Panc1 (cell line): ENCODE measurements at regions not wholly inside any gene's neighbourhood (a gene's known extent, or its start where the extent isn't known, plus 50 kb on each side); places are given as distances from the start of the nearest gene placed in this dataset.

ENCODE experiments used
- ATAC-seq: fragments of 200-7000 bp; cut with Tn5 transposase; 2 replicates; pipeline ENCODE4 v1.9.1; 2020; ENCODE audit warnings: mild to moderate bottlenecking, moderate library complexity
- BruUV-seq: library from RNA; stranded (reverse); fragments of 400-500 nt; replicated peaks from 2 replicates; lab custom pipeline; 2021; lab: Mats Ljungman, UMichigan
- CTCF ChIA-PET: fragments of 300-600 bp; sonication (Branson Sonifier 250); formaldehyde crosslinking; loops from one replicate; lab custom pipeline; 2022; ENCODE audit warnings: antibody characterized with exemption; lab: Charles Lee
- POLR2A ChIA-PET: fragments of 300-600 bp; sonication (Branson Sonifier 250); formaldehyde crosslinking; loops from one replicate; lab custom pipeline; 2022; ENCODE audit warnings: antibody characterized with exemption; lab: Charles Lee
- DNase-seq: peaks from one replicate; pipeline ENCODE4 v3.0.0-alpha.2; 2010; ENCODE audit warnings: low read depth, low spot score
- H3K27ac ChIP-seq: 2 replicates; pipeline ENCODE4 v1.5.1; 2011; ENCODE audit warnings: mild to moderate bottlenecking, low read length, inconsistent platforms
- H3K27me3 ChIP-seq: fragments of 200-500 bp; sonication (Bioruptor generic); 2 replicates; pipeline ENCODE4 v1.6.0; 2014; ENCODE audit warnings: low read length, inconsistent platforms; ENCODE audit not compliant: control insufficient read depth, insufficient read depth
- H3K36me3 ChIP-seq: fragments of 200-500 bp; sonication (Bioruptor generic); 2 replicates; pipeline ENCODE4 v1.5.1; 2014; ENCODE audit warnings: inconsistent platforms, mild to moderate bottlenecking, low read length, moderate library complexity; ENCODE audit not compliant: control insufficient read depth, insufficient read depth
- H3K4me1 ChIP-seq: 2 replicates; pipeline ENCODE4 v1.5.1; 2011; ENCODE audit warnings: inconsistent platforms, mild to moderate bottlenecking, low read length, moderate library complexity; ENCODE audit not compliant: control insufficient read depth, insufficient read depth
- H3K4me3 ChIP-seq, 2 experiments: 2 replicates each; pipeline ENCODE4 v1.5.1; 2011 to 2012; ENCODE audit warnings: low read depth in 2 of 2, low read length in 2 of 2, mild to moderate bottlenecking in 2 of 2, inconsistent platforms in 1 of 2, moderate library complexity in 1 of 2
- H3K9me3 ChIP-seq: fragments of 200-500 bp; sonication (Bioruptor generic); 2 replicates; pipeline ENCODE4 v1.5.1; 2014; ENCODE audit warnings: low read depth, mild to moderate bottlenecking, inconsistent platforms, low read length, moderate library complexity; ENCODE audit not compliant: control insufficient read depth, insufficient read depth
- POLR2AphosphoS5 ChIP-seq: IDR thresholded peaks from 2 replicates; pipeline ENCODE4 v1.6.1; 2012; ENCODE audit warnings: mild to moderate bottlenecking, low read depth, low read length, moderate library complexity
- SIN3A ChIP-seq: IDR thresholded peaks from 2 replicates; pipeline ENCODE4 v1.6.1; 2012; ENCODE audit warnings: low read depth, mild to moderate bottlenecking, low read length, moderate library complexity, borderline replicate concordance; ENCODE audit not compliant: insufficient read depth
- TCF7L2 ChIP-seq: IDR thresholded peaks from 2 replicates; pipeline ENCODE4 v1.6.1; 2011; ENCODE audit warnings: mild to moderate bottlenecking, low read depth, low read length, inconsistent platforms
- in situ Hi-C: cut with HindIII; loops from 2 replicates; pipeline ENCODE4 v1.10.0; 2016; ENCODE audit warnings: low sequenced_read_pairs, low pct_unique_long_range_greater_than_20kb
- intact Hi-C: fragments of 100-400 bp; cut with micrococcal nuclease; formaldehyde crosslinking; loops from one replicate; pipeline ENCODE4 v1.10.0; 2022; ENCODE audit not compliant: unreplicated experiment
- TF ChIP-seq, protein P1 (sequence below), 2 experiments: IDR thresholded peaks; 2 replicates each; pipeline ENCODE4 v1.6.1; 2011 to 2012; ENCODE audit warnings: low read depth in 2 of 2, control low read depth in 1 of 2, low read length in 1 of 2, mild to moderate bottlenecking in 1 of 2, moderate library complexity in 1 of 2; ENCODE audit not compliant: insufficient read depth in 1 of 2
- TF ChIP-seq, protein P2 (sequence below): fragments of 450-650 bp; IDR thresholded peaks from 2 replicates; pipeline ENCODE4 v1.5.1; 2017; ENCODE audit warnings: mild to moderate bottlenecking

DNA sequence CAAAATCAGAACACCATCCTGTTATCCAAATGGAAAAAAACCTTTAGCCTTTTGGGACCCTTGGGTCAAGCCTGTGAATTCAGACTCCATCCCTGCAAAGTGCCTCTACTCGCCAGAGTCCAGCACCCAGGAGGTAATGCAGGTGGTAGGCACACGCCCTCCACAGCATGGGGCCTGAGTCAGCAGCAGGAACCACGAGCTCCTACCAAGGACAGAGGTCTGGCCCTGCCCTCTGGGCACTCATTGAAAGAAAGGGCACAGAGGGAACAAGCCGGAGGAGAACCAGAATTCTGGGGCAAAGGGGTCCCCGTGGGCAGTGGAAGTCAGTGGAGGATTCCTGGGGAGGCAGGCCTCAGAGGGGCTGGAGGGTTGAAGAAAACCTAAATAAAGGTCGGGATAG is 438.1 kb downstream of the NPHP4 start:
- Histone ChIP-seq H3K4me1 (no peaks in the 10 kb centered on the region), H3K4me3 (no peak overlapping the region), H3K27me3 (0 out of 2 replicates have a peak, but pooled peaks cover 3% of the 10 kb centered on the region), H3K36me3 (no peaks in the 10 kb centered on the region), H3K9me3 (no peaks in the 10 kb centered on the region), H3K27ac (no peak overlapping the region)
- intact Hi-C loops (no loop called here), in situ Hi-C loops (no loop called here)
- TF ChIP-seq, protein P1, sequence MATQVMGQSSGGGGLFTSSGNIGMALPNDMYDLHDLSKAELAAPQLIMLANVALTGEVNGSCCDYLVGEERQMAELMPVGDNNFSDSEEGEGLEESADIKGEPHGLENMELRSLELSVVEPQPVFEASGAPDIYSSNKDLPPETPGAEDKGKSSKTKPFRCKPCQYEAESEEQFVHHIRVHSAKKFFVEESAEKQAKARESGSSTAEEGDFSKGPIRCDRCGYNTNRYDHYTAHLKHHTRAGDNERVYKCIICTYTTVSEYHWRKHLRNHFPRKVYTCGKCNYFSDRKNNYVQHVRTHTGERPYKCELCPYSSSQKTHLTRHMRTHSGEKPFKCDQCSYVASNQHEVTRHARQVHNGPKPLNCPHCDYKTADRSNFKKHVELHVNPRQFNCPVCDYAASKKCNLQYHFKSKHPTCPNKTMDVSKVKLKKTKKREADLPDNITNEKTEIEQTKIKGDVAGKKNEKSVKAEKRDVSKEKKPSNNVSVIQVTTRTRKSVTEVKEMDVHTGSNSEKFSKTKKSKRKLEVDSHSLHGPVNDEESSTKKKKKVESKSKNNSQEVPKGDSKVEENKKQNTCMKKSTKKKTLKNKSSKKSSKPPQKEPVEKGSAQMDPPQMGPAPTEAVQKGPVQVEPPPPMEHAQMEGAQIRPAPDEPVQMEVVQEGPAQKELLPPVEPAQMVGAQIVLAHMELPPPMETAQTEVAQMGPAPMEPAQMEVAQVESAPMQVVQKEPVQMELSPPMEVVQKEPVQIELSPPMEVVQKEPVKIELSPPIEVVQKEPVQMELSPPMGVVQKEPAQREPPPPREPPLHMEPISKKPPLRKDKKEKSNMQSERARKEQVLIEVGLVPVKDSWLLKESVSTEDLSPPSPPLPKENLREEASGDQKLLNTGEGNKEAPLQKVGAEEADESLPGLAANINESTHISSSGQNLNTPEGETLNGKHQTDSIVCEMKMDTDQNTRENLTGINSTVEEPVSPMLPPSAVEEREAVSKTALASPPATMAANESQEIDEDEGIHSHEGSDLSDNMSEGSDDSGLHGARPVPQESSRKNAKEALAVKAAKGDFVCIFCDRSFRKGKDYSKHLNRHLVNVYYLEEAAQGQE (IDR thresholded peaks at IDR 0.05; ENCODE audit: insufficient read depth in 1 of 2, low read depth in 2 of 2, low read length in 1 of 2): 0 out of 4 replicates have a peak, but pooled peaks of 1 of the 2 experiments have one; percentile 18
- TF ChIP-seq TCF7L2 (no peak), POLR2AphosphoS5 (no peak), SIN3A (no peak)
- TF ChIP-seq, protein P2, sequence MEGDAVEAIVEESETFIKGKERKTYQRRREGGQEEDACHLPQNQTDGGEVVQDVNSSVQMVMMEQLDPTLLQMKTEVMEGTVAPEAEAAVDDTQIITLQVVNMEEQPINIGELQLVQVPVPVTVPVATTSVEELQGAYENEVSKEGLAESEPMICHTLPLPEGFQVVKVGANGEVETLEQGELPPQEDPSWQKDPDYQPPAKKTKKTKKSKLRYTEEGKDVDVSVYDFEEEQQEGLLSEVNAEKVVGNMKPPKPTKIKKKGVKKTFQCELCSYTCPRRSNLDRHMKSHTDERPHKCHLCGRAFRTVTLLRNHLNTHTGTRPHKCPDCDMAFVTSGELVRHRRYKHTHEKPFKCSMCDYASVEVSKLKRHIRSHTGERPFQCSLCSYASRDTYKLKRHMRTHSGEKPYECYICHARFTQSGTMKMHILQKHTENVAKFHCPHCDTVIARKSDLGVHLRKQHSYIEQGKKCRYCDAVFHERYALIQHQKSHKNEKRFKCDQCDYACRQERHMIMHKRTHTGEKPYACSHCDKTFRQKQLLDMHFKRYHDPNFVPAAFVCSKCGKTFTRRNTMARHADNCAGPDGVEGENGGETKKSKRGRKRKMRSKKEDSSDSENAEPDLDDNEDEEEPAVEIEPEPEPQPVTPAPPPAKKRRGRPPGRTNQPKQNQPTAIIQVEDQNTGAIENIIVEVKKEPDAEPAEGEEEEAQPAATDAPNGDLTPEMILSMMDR: no peak
- BruUV-seq: no TSS peak
- ATAC-seq (no peak), DNase-seq (no peak)
- ChIA-PET CTCF (no interaction called here), POLR2A (no interaction called here)

DNA sequence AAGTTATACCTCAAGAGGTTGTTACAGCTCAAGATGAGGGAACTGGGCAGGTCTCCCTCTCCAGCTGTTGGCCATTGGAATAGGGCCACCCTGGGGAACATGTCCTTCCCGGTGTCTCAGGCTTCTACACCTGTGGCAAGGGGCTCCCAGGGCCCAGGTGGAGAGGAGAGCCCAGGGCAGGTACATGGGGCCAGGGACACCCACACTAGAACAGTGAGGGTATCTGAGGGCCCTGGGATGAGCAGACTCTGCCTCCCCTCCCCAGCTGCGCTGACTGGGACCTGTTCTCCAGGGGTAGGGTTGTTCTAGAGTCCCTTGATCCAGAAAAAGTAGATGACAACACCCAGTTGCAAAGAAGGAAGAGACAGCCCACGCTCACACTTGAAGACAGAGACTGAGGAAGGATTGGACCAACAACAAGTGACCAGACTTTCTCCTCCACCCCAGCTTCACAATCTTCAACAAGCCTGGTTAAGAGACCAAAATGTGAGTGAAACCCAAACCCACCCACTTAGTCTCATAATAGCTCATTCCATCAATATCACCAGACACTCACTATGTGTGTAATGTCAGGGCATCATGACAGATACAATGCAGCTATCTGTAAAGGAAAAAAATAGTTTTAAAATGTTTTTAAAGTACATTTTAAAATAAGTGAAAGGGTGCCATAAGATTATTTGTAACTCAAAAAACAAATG is 439.3 kb downstream of the NPHP4 start:
- in situ Hi-C loops (no loop called here), intact Hi-C loops (no loop called here)
- no peaks in the 10 kb centered on the region for H3K4me1 ChIP-seq
- ATAC-seq (no peak), DNase-seq (no peak)
- no peaks in the 10 kb centered on the region for H3K36me3 ChIP-seq
- POLR2A ChIA-PET: no interaction called here
- TF ChIP-seq, protein P2: no peak
- TF ChIP-seq, protein P1 (IDR thresholded peaks at IDR 0.05; ENCODE audit: insufficient read depth in 1 of 2, low read depth in 2 of 2, low read length in 1 of 2): no peak
- TF ChIP-seq SIN3A: no peak
- TF ChIP-seq TCF7L2: no peak
- TF ChIP-seq POLR2AphosphoS5: no peak
- BruUV-seq: no TSS peak
- CTCF ChIA-PET: no interaction called here
- H3K27me3 ChIP-seq: 0 out of 2 replicates have a peak, but pooled peaks cover 3% of the 10 kb centered on the region
- H3K9me3 ChIP-seq: no peaks in the 10 kb centered on the region
- no peak overlapping the region for H3K4me3 ChIP-seq
- H3K27ac ChIP-seq: no peak overlapping the region
